BE2C (cell line): ENCODE measurements at regions not wholly inside any gene's neighbourhood (a gene's known extent, or its start where the extent isn't known, plus 50 kb on each side); places are given as distances from the start of the nearest gene placed in this dataset.
"Not testable (repeated sequence)": the region's sequence is repeated elsewhere in the genome, so short reads cannot be mapped to it uniquely, and the experiment has no call there.

Source experiments
- DNase-seq: peaks from one replicate; pipeline ENCODE4 v3.0.0-alpha.2; 2020
- H3K27me3 ChIP-seq: fragments of 250-450 bp; sonication (Bioruptor Pico); 2 replicates; pipeline ENCODE4 v1.5.1; 2020; ENCODE audit warnings: mild to moderate bottlenecking
- H3K36me3 ChIP-seq: fragments of 250-450 bp; sonication (Bioruptor Pico); 2 replicates; pipeline ENCODE4 v1.5.1; 2020; ENCODE audit warnings: mild to moderate bottlenecking
- H3K4me1 ChIP-seq: fragments of 250-450 bp; sonication (Bioruptor Pico); 2 replicates; pipeline ENCODE4 v1.5.1; 2020
- H3K4me3 ChIP-seq: 2 replicates; pipeline ENCODE4 v1.5.1; 2011; ENCODE audit warnings: low read depth, low read length
- H3K9me3 ChIP-seq: fragments of 250-450 bp; sonication (Bioruptor Pico); 2 replicates; pipeline ENCODE4 v1.5.1; 2020
- TF ChIP-seq, protein P1 (sequence below): IDR thresholded peaks from 2 replicates; pipeline ENCODE4 v1.5.1; 2012; ENCODE audit warnings: mild to moderate bottlenecking, low read depth, low read length

GRCh38 chr11:33953289-33953688, 61.4 kb upstream of the LMO2 start:
- H3K4me1 ChIP-seq: no peaks in the 10 kb centered on the region
- no peaks in the 10 kb centered on the region for H3K9me3 ChIP-seq
- no peaks in the 10 kb centered on the region for H3K36me3 ChIP-seq
- TF ChIP-seq, protein P1, sequence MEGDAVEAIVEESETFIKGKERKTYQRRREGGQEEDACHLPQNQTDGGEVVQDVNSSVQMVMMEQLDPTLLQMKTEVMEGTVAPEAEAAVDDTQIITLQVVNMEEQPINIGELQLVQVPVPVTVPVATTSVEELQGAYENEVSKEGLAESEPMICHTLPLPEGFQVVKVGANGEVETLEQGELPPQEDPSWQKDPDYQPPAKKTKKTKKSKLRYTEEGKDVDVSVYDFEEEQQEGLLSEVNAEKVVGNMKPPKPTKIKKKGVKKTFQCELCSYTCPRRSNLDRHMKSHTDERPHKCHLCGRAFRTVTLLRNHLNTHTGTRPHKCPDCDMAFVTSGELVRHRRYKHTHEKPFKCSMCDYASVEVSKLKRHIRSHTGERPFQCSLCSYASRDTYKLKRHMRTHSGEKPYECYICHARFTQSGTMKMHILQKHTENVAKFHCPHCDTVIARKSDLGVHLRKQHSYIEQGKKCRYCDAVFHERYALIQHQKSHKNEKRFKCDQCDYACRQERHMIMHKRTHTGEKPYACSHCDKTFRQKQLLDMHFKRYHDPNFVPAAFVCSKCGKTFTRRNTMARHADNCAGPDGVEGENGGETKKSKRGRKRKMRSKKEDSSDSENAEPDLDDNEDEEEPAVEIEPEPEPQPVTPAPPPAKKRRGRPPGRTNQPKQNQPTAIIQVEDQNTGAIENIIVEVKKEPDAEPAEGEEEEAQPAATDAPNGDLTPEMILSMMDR: no peak
- DNase-seq: no peak
- H3K4me3 ChIP-seq: no peak overlapping the region
- H3K27me3 ChIP-seq: no peaks in the 10 kb centered on the region

- TF ChIP-seq, protein P1: no peak
- no peak for DNase-seq
- Histone ChIP-seq H3K4me3 (no peak overlapping the region), H3K36me3 (no peaks in the 10 kb centered on the region), H3K27me3 (no peaks in the 10 kb centered on the region), H3K9me3 (no peaks in the 10 kb centered on the region), H3K4me1 (no peaks in the 10 kb centered on the region)
These were observed 60.9 kb upstream of the LMO2 start for GRCh38 chr11:33952805-33953204.

DNA sequence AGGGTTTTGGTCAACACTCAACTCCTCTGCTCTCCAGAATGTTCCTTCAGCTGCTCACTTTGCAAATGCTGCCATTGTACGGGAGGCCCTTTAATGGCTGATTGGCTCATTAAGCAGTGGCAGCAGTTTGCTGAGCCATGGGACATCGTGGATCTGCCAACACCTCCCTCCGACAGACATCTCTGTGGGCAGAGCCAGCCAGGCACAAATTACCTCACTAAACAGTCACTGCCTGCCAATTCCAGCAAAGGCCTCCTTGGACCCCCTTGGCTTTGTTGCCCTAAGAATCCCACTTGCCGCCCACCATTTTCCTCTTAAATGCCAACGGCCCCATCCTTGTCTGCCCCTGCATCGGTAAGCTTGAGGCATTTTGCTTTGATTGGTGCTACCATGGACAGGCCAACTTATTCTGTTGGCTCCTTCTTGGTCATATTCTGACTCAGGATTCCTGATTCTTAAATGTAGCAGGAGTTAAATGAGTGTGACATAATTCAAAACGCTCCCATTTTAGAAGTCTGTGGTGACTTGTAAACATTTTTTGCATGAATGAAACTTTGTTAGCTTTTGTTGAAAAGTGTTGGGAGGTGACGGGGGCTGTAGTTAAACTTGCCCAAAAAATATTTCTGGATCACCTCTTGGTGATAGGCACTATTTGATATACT, 57.5 kb upstream of the LMO2 start:
- TF ChIP-seq, protein P1: no peak
- H3K9me3 ChIP-seq: no peaks in the 10 kb centered on the region
- no peaks in the 10 kb centered on the region for H3K27me3 ChIP-seq
- DNase-seq: no peak
- no peak overlapping the region for H3K4me3 ChIP-seq
- H3K36me3 ChIP-seq: no peaks in the 10 kb centered on the region
- H3K4me1 ChIP-seq: no peaks in the 10 kb centered on the region

GRCh38 chr11:33948494-33948893, 56.6 kb upstream of the LMO2 start:
- no peak for DNase-seq
- H3K4me3 ChIP-seq: no peak overlapping the region
- H3K36me3 ChIP-seq: no peaks in the 10 kb centered on the region
- TF ChIP-seq, protein P1: no peak
- H3K9me3 ChIP-seq: no peaks in the 10 kb centered on the region
- no peaks in the 10 kb centered on the region for H3K4me1 ChIP-seq
- no peaks in the 10 kb centered on the region for H3K27me3 ChIP-seq

- not testable (repeated sequence) for DNase-seq, H3K4me1 ChIP-seq, H3K36me3 ChIP-seq, H3K27me3 ChIP-seq, H3K9me3 ChIP-seq, H3K4me3 ChIP-seq
These were observed 56.0 kb upstream of the LMO2 start for GRCh38 chr11:33947918-33948317.

- H3K4me1 ChIP-seq: no peaks in the 10 kb centered on the region
- H3K27me3 ChIP-seq: no peaks in the 10 kb centered on the region
- no peaks in the 10 kb centered on the region for H3K9me3 ChIP-seq
- no peak for DNase-seq
- no peak overlapping the region for H3K4me3 ChIP-seq
- TF ChIP-seq, protein P1: no peak
- no peaks in the 10 kb centered on the region for H3K36me3 ChIP-seq
These were observed 55.1 kb upstream of the LMO2 start for GRCh38 chr11:33946930-33947329.
